SJCRH30 (cell line): ENCODE measurements at regions not wholly inside any gene's neighbourhood (a gene's known extent, or its start where the extent isn't known, plus 50 kb on each side); places are given as distances from the start of the nearest gene placed in this dataset.
"Not testable (repeated sequence)": the region's sequence is repeated elsewhere in the genome, so short reads cannot be mapped to it uniquely, and the experiment has no call there.

Experiments
- DNase-seq, 2 experiments: peaks; one replicate each; pipeline ENCODE4 v3.0.0-alpha.2; 2015 to 2020
- H3K27ac ChIP-seq: fragments of 250-450 bp; sonication (Bioruptor Pico); 2 replicates; pipeline ENCODE4 v1.5.1; 2020; ENCODE audit warnings: mild to moderate bottlenecking, moderate library complexity
- H3K27me3 ChIP-seq: fragments of 250-450 bp; sonication (Bioruptor Pico); 2 replicates; pipeline ENCODE4 v1.5.1; 2020; ENCODE audit warnings: mild to moderate bottlenecking, moderate library complexity
- H3K36me3 ChIP-seq: fragments of 250-450 bp; sonication (Bioruptor Pico); 2 replicates; pipeline ENCODE4 v1.5.1; 2020; ENCODE audit warnings: mild to moderate bottlenecking, moderate library complexity
- H3K4me1 ChIP-seq: fragments of 250-450 bp; sonication (Bioruptor Pico); 2 replicates; pipeline ENCODE4 v1.5.1; 2020; ENCODE audit warnings: mild to moderate bottlenecking, moderate library complexity
- H3K4me3 ChIP-seq: fragments of 250-450 bp; sonication (Bioruptor Pico); 2 replicates; pipeline ENCODE4 v1.5.1; 2020; ENCODE audit warnings: mild to moderate bottlenecking, moderate library complexity
- H3K9me3 ChIP-seq: fragments of 250-450 bp; sonication (Bioruptor Pico); replicated peaks from 2 replicates; pipeline ENCODE4 v1.5.1; 2020; ENCODE audit warnings: mild to moderate bottlenecking, moderate library complexity

GRCh38 chr18:47403949-47404348, 152.5 kb upstream of the SKOR2 start:
- DNase-seq = no peak
- Histone ChIP-seq H3K4me1 (no peaks in the 10 kb centered on the region), H3K27ac (no peak overlapping the region), H3K9me3 (no peaks in the 10 kb centered on the region), H3K36me3 (no peaks in the 10 kb centered on the region), H3K27me3 (no peaks in the 10 kb centered on the region), H3K4me3 (no peak overlapping the region)

- Histone ChIP-seq H3K4me1 (no peaks in the 10 kb centered on the region), H3K27ac (no peak overlapping the region), H3K36me3 (no peaks in the 10 kb centered on the region), H3K4me3 (no peak overlapping the region), H3K27me3 (no peaks in the 10 kb centered on the region), H3K9me3 (no peaks in the 10 kb centered on the region)
- no peak for DNase-seq
These were observed 151.9 kb upstream of the SKOR2 start for GRCh38 chr18:47403317-47403716.

- Histone ChIP-seq H3K9me3 (no peaks in the 10 kb centered on the region), H3K4me1 (no peaks in the 10 kb centered on the region), H3K4me3 (no peak overlapping the region), H3K27me3 (no peaks in the 10 kb centered on the region), H3K36me3 (no peaks in the 10 kb centered on the region), H3K27ac (no peak overlapping the region)
- DNase-seq = no peak
These were observed 148.0 kb upstream of the SKOR2 start for GRCh38 chr18:47399475-47399874.

GRCh38 chr18:47397671-47398319, 146.3 kb upstream of the SKOR2 start:
- DNase-seq = peak; percentile 10 to 54
- H3K4me3 ChIP-seq = no peak overlapping the region
- no peaks in the 10 kb centered on the region for H3K27me3 ChIP-seq
- no peaks in the 10 kb centered on the region for H3K4me1 ChIP-seq
- H3K9me3 ChIP-seq = no peaks in the 10 kb centered on the region
- H3K27ac ChIP-seq = no peak overlapping the region
- no peaks in the 10 kb centered on the region for H3K36me3 ChIP-seq

- H3K36me3 ChIP-seq = no peaks in the 10 kb centered on the region
- H3K4me1 ChIP-seq = no peaks in the 10 kb centered on the region
- no peaks in the 10 kb centered on the region for H3K9me3 ChIP-seq
These were observed 140.2 kb upstream of the SKOR2 start for GRCh38 chr18:47391665-47392064.

GRCh38 chr18:47390410-47391024, 139.1 kb upstream of the SKOR2 start:
- H3K27ac ChIP-seq = no peak overlapping the region
- H3K4me3 ChIP-seq = no peak overlapping the region
- no peaks in the 10 kb centered on the region for H3K9me3 ChIP-seq
- DNase-seq = no peak
- H3K36me3 ChIP-seq = no peaks in the 10 kb centered on the region
- no peaks in the 10 kb centered on the region for H3K27me3 ChIP-seq
- H3K4me1 ChIP-seq = no peaks in the 10 kb centered on the region

More at GRCh38 chr18:47391665-47392064, 140.2 kb upstream of the SKOR2 start:
- Histone ChIP-seq H3K27me3 (no peaks in the 10 kb centered on the region), H3K4me3 (no peak overlapping the region), H3K27ac (no peak overlapping the region)
- DNase-seq = no peak

- Histone ChIP-seq H3K27me3 (no peaks in the 10 kb centered on the region), H3K36me3 (no peaks in the 10 kb centered on the region)
These were observed 137.8 kb upstream of the SKOR2 start for GRCh38 chr18:47389210-47389609.

GRCh38 chr18:47387864-47388263, 136.4 kb upstream of the SKOR2 start:
- Histone ChIP-seq H3K4me1 (no peaks in the 10 kb centered on the region), H3K36me3 (no peaks in the 10 kb centered on the region), H3K4me3 (no peak overlapping the region), H3K27me3 (no peaks in the 10 kb centered on the region), H3K27ac (no peak overlapping the region), H3K9me3 (no peaks in the 10 kb centered on the region)
- DNase-seq = no peak

More at GRCh38 chr18:47389210-47389609, 137.8 kb upstream of the SKOR2 start:
- Histone ChIP-seq H3K27ac (no peak overlapping the region), H3K4me3 (no peak overlapping the region), H3K4me1 (no peaks in the 10 kb centered on the region), H3K9me3 (no peaks in the 10 kb centered on the region)
- DNase-seq = no peak

GRCh38 chr18:47383729-47384128, 132.3 kb upstream of the SKOR2 start:
- no peaks in the 10 kb centered on the region for H3K36me3 ChIP-seq
- H3K27ac ChIP-seq = no peak overlapping the region
- no peak for DNase-seq
- H3K4me3 ChIP-seq = no peak overlapping the region
- H3K4me1 ChIP-seq = no peaks in the 10 kb centered on the region
- no peaks in the 10 kb centered on the region for H3K9me3 ChIP-seq
- H3K27me3 ChIP-seq = no peaks in the 10 kb centered on the region

GRCh38 chr18:47381975-47382570, 130.6 kb upstream of the SKOR2 start:
- Histone ChIP-seq H3K27me3 (no peaks in the 10 kb centered on the region), H3K27ac (no peak overlapping the region), H3K9me3 (no peaks in the 10 kb centered on the region), H3K36me3 (no peaks in the 10 kb centered on the region), H3K4me3 (no peak overlapping the region), H3K4me1 (no peaks in the 10 kb centered on the region)
- DNase-seq = no peak

GRCh38 chr18:47380153-47380552, 128.7 kb upstream of the SKOR2 start:
- Histone ChIP-seq H3K27ac (no peak overlapping the region), H3K27me3 (no peaks in the 10 kb centered on the region), H3K4me1 (no peaks in the 10 kb centered on the region), H3K9me3 (no peaks in the 10 kb centered on the region), H3K4me3 (no peak overlapping the region), H3K36me3 (no peaks in the 10 kb centered on the region)
- no peak for DNase-seq

- Histone ChIP-seq H3K36me3 (no peaks in the 10 kb centered on the region), H3K4me3 (no peak overlapping the region), H3K27ac (no peak overlapping the region), H3K9me3 (no peaks in the 10 kb centered on the region), H3K4me1 (no peaks in the 10 kb centered on the region), H3K27me3 (no peaks in the 10 kb centered on the region)
- DNase-seq = no peak
These were observed 122.0 kb upstream of the SKOR2 start for GRCh38 chr18:47373465-47373864.

GRCh38 chr18:47370052-47370451, 118.6 kb upstream of the SKOR2 start:
- Histone ChIP-seq H3K9me3 (no peaks in the 10 kb centered on the region), H3K4me1 (no peaks in the 10 kb centered on the region), H3K27me3 (no peaks in the 10 kb centered on the region), H3K36me3 (no peaks in the 10 kb centered on the region), H3K27ac (no peak overlapping the region), H3K4me3 (no peak overlapping the region)
- no peak for DNase-seq

- H3K4me1 ChIP-seq, H3K27ac ChIP-seq, DNase-seq, H3K9me3 ChIP-seq, H3K36me3 ChIP-seq, H3K27me3 ChIP-seq, H3K4me3 ChIP-seq: not testable (repeated sequence)
These were observed 102.6 kb upstream of the SKOR2 start for GRCh38 chr18:47354061-47354460.

- H3K27me3 ChIP-seq = no peaks in the 10 kb centered on the region
- no peaks in the 10 kb centered on the region for H3K4me1 ChIP-seq
- DNase-seq = no peak
- H3K27ac ChIP-seq = no peak overlapping the region
- H3K36me3 ChIP-seq = no peaks in the 10 kb centered on the region
- no peaks in the 10 kb centered on the region for H3K9me3 ChIP-seq
- H3K4me3 ChIP-seq = no peak overlapping the region
These were observed 94.6 kb upstream of the SKOR2 start for GRCh38 chr18:47346016-47346415.

GRCh38 chr18:47345291-47345690, 93.8 kb upstream of the SKOR2 start:
- no peaks in the 10 kb centered on the region for H3K4me1 ChIP-seq
- no peak for DNase-seq
- H3K27me3 ChIP-seq = no peaks in the 10 kb centered on the region
- H3K36me3 ChIP-seq = no peaks in the 10 kb centered on the region
- no peak overlapping the region for H3K4me3 ChIP-seq
- no peaks in the 10 kb centered on the region for H3K9me3 ChIP-seq
- no peak overlapping the region for H3K27ac ChIP-seq
